ENCODE measurements at regions not wholly inside any gene's neighbourhood (a gene's known extent, or its start where the extent isn't known, plus 50 kb on each side); places are given as distances from the start of the nearest gene placed in this dataset.

- intact Hi-C loops (cut with micrococcal nuclease; ENCODE audit: unreplicated experiment), result no loop called here
- Histone ChIP-seq H3K4me1 (ENCODE audit: insufficient read depth, low read length, poor library complexity, severe bottlenecking) (no peaks in the 10 kb centered on the region), H4K20me1 (ENCODE audit: insufficient read depth, low read length) (no peaks in the 10 kb centered on the region), H3K9me2 (ENCODE audit: insufficient read depth, low read length) (no peaks in the 10 kb centered on the region), H3K27ac (ENCODE audit: low read depth, low read length, poor library complexity, severe bottlenecking) (no peak overlapping the region), H3K4me3 (ENCODE audit: low read depth, low read length, poor library complexity, severe bottlenecking) (no peak overlapping the region), H3K9me3 (ENCODE audit: low read length) (no peaks in the 10 kb centered on the region), H3K4me2 (ENCODE audit: low read length) (no peak overlapping the region), H3K36me3 (ENCODE audit: insufficient read depth, low read length) (no peaks in the 10 kb centered on the region), H2AFZ (ENCODE audit: low read length) (no peak overlapping the region), H3K79me2 (ENCODE audit: insufficient read depth, low read depth, low read length) (no peaks in the 10 kb centered on the region)
- TF ChIP-seq EZH2phosphoT487 (IDR thresholded peaks at IDR 0.05; ENCODE audit: borderline replicate concordance, low read depth, low read length) (no peak), CTCF (conservative IDR thresholded peaks at IDR 0.05; ENCODE audit: low read length) (no peak)
- CTCF ChIA-PET (ENCODE audit: unreplicated experiment), result no interaction called here
- DNase-seq (ENCODE audit: low spot score), result no peak
- POLR2A ChIA-PET, result interaction anchor here (0.9 kb wide), 1 partner anchor 11 kb away, joined by 4 read pairs; no protein-coding TSS in a partner anchor
- BruUV-seq (replicated peaks), result no TSS peak
Measured at GRCh38 chr14:82067221-82067875, 533.7 kb upstream of the SEL1L start.

GRCh38 chr14:82070040-82070439 is 536.4 kb upstream of the SEL1L start:
- CTCF ChIA-PET (ENCODE audit: unreplicated experiment), result no interaction called here
- H3K9me2 ChIP-seq (ENCODE audit: insufficient read depth, low read length), result no peaks in the 10 kb centered on the region
- H3K79me2 ChIP-seq (ENCODE audit: insufficient read depth, low read depth, low read length), result no peaks in the 10 kb centered on the region
- H3K4me3 ChIP-seq (ENCODE audit: low read depth, low read length, poor library complexity, severe bottlenecking), result no peak overlapping the region
- no TSS peak for BruUV-seq (replicated peaks)
- no peaks in the 10 kb centered on the region for H3K36me3 ChIP-seq (ENCODE audit: insufficient read depth, low read length)
- no peaks in the 10 kb centered on the region for H4K20me1 ChIP-seq (ENCODE audit: insufficient read depth, low read length)
- intact Hi-C loops (cut with micrococcal nuclease; ENCODE audit: unreplicated experiment), result no loop called here
- no peak for DNase-seq (ENCODE audit: low spot score)
- H3K27ac ChIP-seq (ENCODE audit: low read depth, low read length, poor library complexity, severe bottlenecking), result no peak overlapping the region
- H2AFZ ChIP-seq (ENCODE audit: low read length), result no peak overlapping the region
- POLR2A ChIA-PET, result no interaction called here
- H3K4me1 ChIP-seq (ENCODE audit: insufficient read depth, low read length, poor library complexity, severe bottlenecking), result no peaks in the 10 kb centered on the region
- no peaks in the 10 kb centered on the region for H3K9me3 ChIP-seq (ENCODE audit: low read length)
- H3K4me2 ChIP-seq (ENCODE audit: low read length), result no peak overlapping the region
- TF ChIP-seq EZH2phosphoT487 (IDR thresholded peaks at IDR 0.05; ENCODE audit: borderline replicate concordance, low read depth, low read length) (no peak), CTCF (conservative IDR thresholded peaks at IDR 0.05; ENCODE audit: low read length) (no peak)

- no peak overlapping the region for H3K27ac ChIP-seq (ENCODE audit: low read depth, low read length, poor library complexity, severe bottlenecking)
- H4K20me1 ChIP-seq (ENCODE audit: insufficient read depth, low read length), result no peaks in the 10 kb centered on the region
- H3K4me2 ChIP-seq (ENCODE audit: low read length), result no peak overlapping the region
- no peak overlapping the region for H3K4me3 ChIP-seq (ENCODE audit: low read depth, low read length, poor library complexity, severe bottlenecking)
- intact Hi-C loops (cut with micrococcal nuclease; ENCODE audit: unreplicated experiment), result no loop called here
- BruUV-seq (replicated peaks), result no TSS peak
- DNase-seq (ENCODE audit: low spot score), result no peak
- H3K79me2 ChIP-seq (ENCODE audit: insufficient read depth, low read depth, low read length), result no peaks in the 10 kb centered on the region
- TF ChIP-seq CTCF (conservative IDR thresholded peaks at IDR 0.05; ENCODE audit: low read length) (no peak), EZH2phosphoT487 (IDR thresholded peaks at IDR 0.05; ENCODE audit: borderline replicate concordance, low read depth, low read length) (no peak)
- no peak overlapping the region for H2AFZ ChIP-seq (ENCODE audit: low read length)
- ChIA-PET CTCF (ENCODE audit: unreplicated experiment) (no interaction called here), POLR2A (no interaction called here)
- no peaks in the 10 kb centered on the region for H3K9me2 ChIP-seq (ENCODE audit: insufficient read depth, low read length)
- no peaks in the 10 kb centered on the region for H3K9me3 ChIP-seq (ENCODE audit: low read length)
- no peaks in the 10 kb centered on the region for H3K36me3 ChIP-seq (ENCODE audit: insufficient read depth, low read length)
- H3K4me1 ChIP-seq (ENCODE audit: insufficient read depth, low read length, poor library complexity, severe bottlenecking), result no peaks in the 10 kb centered on the region
Measured at GRCh38 chr14:82070753-82071152, 537.1 kb upstream of the SEL1L start.

All from OCI-LY7 (cell line).